ENCODE measurements at regions not wholly inside any gene's neighbourhood (a gene's known extent, or its start where the extent isn't known, plus 50 kb on each side); places are given as distances from the start of the nearest gene placed in this dataset.

GRCh38 chr3:30187366-30187765 is 419.0 kb upstream of the TGFBR2 start:
- in situ Hi-C loops (cut with MboI; ENCODE audit: low sequenced_read_pairs, unreplicated experiment) = no loop called here
- DNase-seq (ENCODE audit: low spot score) = no peak

GRCh38 chr3:30188713-30189112 is 417.7 kb upstream of the TGFBR2 start:
- in situ Hi-C loops (cut with MboI; ENCODE audit: low sequenced_read_pairs, unreplicated experiment) = no loop called here
- TF ChIP-seq CTCF (IDR thresholded peaks at IDR 0.05; ENCODE audit: borderline replicate concordance, control extremely low read depth, extremely low read depth, insufficient read depth, missing control alignments) = no peak
- DNase-seq (ENCODE audit: low spot score) = no peak

More at GRCh38 chr3:30187366-30187765, 419.0 kb upstream of the TGFBR2 start:
- TF ChIP-seq CTCF (IDR thresholded peaks at IDR 0.05; ENCODE audit: borderline replicate concordance, control extremely low read depth, extremely low read depth, insufficient read depth, missing control alignments) = no peak

- DNase-seq (ENCODE audit: low spot score) = no peak
- TF ChIP-seq CTCF (IDR thresholded peaks at IDR 0.05; ENCODE audit: borderline replicate concordance, control extremely low read depth, extremely low read depth, insufficient read depth, missing control alignments) = no peak
- in situ Hi-C loops (cut with MboI; ENCODE audit: low sequenced_read_pairs, unreplicated experiment) = no loop called here
Observed at GRCh38 chr3:30189900-30190299, 416.5 kb upstream of the TGFBR2 start.

- no peak for TF ChIP-seq CTCF (IDR thresholded peaks at IDR 0.05; ENCODE audit: borderline replicate concordance, control extremely low read depth, extremely low read depth, insufficient read depth, missing control alignments)
- in situ Hi-C loops (cut with MboI; ENCODE audit: low sequenced_read_pairs, unreplicated experiment) = no loop called here
Observed at GRCh38 chr3:30193625-30194044, 412.8 kb upstream of the TGFBR2 start.

GRCh38 chr3:30195352-30195751 is 411.0 kb upstream of the TGFBR2 start:
- no peak for DNase-seq (ENCODE audit: low spot score)
- TF ChIP-seq CTCF (IDR thresholded peaks at IDR 0.05; ENCODE audit: borderline replicate concordance, control extremely low read depth, extremely low read depth, insufficient read depth, missing control alignments) = no peak
- in situ Hi-C loops (cut with MboI; ENCODE audit: low sequenced_read_pairs, unreplicated experiment) = no loop called here

More at GRCh38 chr3:30193625-30194044, 412.8 kb upstream of the TGFBR2 start:
- DNase-seq (ENCODE audit: low spot score) = no peak

- no peak for DNase-seq (ENCODE audit: low spot score)
- in situ Hi-C loops (cut with MboI; ENCODE audit: low sequenced_read_pairs, unreplicated experiment) = no loop called here
- no peak for TF ChIP-seq CTCF (IDR thresholded peaks at IDR 0.05; ENCODE audit: borderline replicate concordance, control extremely low read depth, extremely low read depth, insufficient read depth, missing control alignments)
Observed at GRCh38 chr3:30198162-30198561, 408.2 kb upstream of the TGFBR2 start.
